ENCODE measurements at regions not wholly inside any gene's neighbourhood (a gene's known extent, or its start where the extent isn't known, plus 50 kb on each side); places are given as distances from the start of the nearest gene placed in this dataset.
"Not testable (repeated sequence)": the region's sequence is repeated elsewhere in the genome, so short reads cannot be mapped to it uniquely, and the experiment has no call there.

DNA sequence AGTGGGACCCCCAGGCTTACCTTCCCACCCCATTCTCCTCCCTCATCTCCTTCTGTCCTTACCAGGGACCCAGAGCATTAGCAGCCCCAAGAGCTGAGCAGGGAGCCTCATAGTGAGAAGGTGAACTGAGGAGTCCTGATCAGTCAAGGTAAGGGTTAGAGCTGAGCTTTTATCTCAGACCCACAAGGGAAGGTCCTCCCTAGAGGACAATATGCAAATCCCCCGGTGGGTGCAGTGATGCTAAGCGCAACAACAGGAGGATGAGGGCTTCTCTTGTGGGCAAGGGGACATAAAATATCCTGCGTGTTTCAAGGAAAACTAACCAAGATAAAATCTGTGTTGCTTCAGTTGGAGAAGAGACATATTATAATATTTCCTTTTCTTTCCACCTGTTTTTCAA lies 505.2 kb downstream of the RPIA start:
- not testable (repeated sequence) for ATAC-seq (replicated peaks); H3K4me3 Mint-ChIP-seq; DNase-seq; H3K4me1 Mint-ChIP-seq (ENCODE audit: low read depth in 2 of 2); H3K9me3 Mint-ChIP-seq; H3K27me3 Mint-ChIP-seq; H3K27ac Mint-ChIP-seq; H3K36me3 Mint-ChIP-seq (ENCODE audit: insufficient read depth)

DNA sequence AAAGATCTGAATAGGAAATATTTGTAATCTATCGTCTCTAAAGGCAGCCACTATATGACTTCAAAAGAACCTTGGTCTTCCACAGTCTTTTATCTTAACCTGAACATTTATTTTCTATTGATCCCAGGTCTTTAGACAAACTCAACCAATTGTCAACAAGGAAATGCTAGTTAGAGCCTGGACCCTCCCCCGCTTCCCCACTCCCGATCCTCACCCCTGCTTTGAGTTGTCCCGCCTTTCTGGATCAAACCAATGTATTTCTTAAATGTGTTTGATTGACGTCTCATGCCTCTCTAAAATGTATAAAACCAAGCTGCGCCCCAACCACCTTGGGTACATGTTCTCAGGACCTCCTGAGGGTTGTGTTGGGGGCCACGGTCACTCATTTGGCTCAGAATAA lies 506.6 kb downstream of the RPIA start:
- not testable (repeated sequence) for H3K4me1 Mint-ChIP-seq (ENCODE audit: low read depth in 2 of 2); H3K4me3 Mint-ChIP-seq; H3K9me3 Mint-ChIP-seq; H3K36me3 Mint-ChIP-seq (ENCODE audit: insufficient read depth); H3K27ac Mint-ChIP-seq; H3K27me3 Mint-ChIP-seq; DNase-seq; ATAC-seq (replicated peaks)

DNA sequence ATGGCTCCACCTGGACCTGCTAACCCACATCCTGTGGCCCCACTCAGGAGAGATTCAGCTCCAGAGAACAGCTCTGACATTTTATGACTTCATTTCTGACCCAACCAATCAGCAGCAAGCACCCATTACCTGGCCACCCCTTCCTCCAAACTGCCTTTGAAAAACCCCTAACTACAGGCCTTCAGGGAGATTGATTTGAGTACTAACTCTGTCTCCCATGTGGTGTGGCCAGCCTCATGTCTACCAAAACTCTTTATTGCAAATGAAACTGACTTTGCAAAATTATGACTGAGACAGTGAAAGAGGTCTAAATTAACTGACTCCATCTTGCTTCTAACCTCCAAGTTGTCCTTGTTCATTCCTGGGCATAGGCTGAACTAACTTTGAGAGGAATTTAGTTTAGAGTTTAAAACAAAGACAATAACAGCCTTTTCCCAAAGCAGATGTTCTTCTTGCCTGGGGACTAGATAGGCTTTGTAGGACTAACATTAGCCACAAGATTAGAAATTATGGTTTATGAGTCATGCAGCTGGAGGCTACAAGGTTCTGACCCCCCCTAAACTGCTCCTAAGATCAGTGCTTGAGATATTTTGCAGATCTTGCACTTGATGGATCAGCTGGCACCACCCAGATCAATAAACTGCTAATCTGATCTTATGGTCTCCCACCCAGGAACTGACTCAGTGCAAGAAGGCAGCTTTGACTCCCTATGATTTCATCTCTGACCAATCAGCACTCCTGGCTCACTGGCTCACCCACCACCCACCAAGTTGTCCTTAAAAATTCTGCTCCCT lies 508.2 kb downstream of the RPIA start:
- H3K27ac Mint-ChIP-seq; ATAC-seq (replicated peaks); H3K4me1 Mint-ChIP-seq (ENCODE audit: low read depth in 2 of 2); H3K9me3 Mint-ChIP-seq; H3K4me3 Mint-ChIP-seq; DNase-seq; H3K36me3 Mint-ChIP-seq (ENCODE audit: insufficient read depth); H3K27me3 Mint-ChIP-seq: not testable (repeated sequence)

DNA sequence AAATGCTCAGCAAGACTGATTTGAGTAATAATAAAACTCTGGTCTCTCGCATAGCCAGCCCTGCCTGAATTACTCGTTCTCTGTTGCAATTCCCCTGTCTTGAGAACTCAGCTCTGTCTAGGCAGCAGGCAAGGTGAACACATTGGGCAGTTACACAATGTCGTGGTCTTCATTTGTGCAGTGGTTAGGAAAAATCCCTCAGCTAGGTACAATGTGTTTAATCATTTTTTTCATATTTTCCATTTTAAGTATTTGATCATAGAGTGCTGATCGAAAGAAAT lies 508.7 kb downstream of the RPIA start:
- ATAC-seq (replicated peaks); H3K4me3 Mint-ChIP-seq: not testable (repeated sequence)

DNA sequence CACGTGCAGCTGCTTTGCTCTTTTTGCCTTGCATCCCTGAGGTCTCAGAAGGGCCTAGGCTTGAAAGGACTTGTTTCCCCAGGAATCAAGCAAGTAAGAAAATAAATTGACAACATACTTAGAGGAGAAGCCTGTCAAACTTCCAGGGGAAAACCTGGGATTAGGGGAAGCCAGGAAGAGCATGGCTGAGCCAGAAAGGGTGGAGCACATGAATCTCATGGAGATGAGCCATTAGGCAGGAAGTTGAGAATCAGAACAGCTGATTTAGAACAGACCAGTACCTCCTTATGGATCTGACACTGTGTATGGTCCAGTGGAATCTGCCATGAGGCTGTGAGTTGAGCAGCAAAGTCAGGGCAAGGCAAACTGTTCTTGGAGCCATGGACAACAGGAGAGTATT lies 511.0 kb downstream of the RPIA start:
- H3K9me3 Mint-ChIP-seq; H3K4me3 Mint-ChIP-seq; DNase-seq; H3K27me3 Mint-ChIP-seq; ATAC-seq (replicated peaks); H3K27ac Mint-ChIP-seq; H3K36me3 Mint-ChIP-seq (ENCODE audit: insufficient read depth); H3K4me1 Mint-ChIP-seq (ENCODE audit: low read depth in 2 of 2): not testable (repeated sequence)

More for the DNA sequence above, 508.7 kb downstream of the RPIA start:
- H3K36me3 Mint-ChIP-seq (ENCODE audit: insufficient read depth); DNase-seq; H3K4me1 Mint-ChIP-seq (ENCODE audit: low read depth in 2 of 2); H3K27me3 Mint-ChIP-seq; H3K9me3 Mint-ChIP-seq; H3K27ac Mint-ChIP-seq: not testable (repeated sequence)

DNA sequence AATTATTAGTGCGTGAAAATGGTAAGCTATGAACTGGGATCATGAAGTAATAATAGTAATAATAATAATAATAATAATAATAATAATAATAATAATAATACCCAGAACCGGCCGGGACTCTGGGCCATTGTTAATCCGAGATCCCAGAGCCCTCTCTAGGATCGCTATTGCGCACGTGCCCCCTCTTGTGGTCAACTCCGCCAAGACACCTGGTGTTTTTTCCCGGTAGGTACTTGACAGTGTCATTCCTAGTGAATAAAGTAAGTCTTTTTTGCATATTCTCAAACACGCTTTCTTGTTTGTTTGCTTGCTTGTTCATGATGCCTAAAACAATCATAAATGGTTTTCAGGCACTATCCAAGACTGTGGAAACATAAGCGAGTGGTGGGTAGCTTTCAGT lies 513.7 kb downstream of the RPIA start:
- H3K27ac Mint-ChIP-seq; H3K4me1 Mint-ChIP-seq (ENCODE audit: low read depth in 2 of 2); ATAC-seq (replicated peaks); H3K27me3 Mint-ChIP-seq; H3K4me3 Mint-ChIP-seq; H3K36me3 Mint-ChIP-seq (ENCODE audit: insufficient read depth); H3K9me3 Mint-ChIP-seq: not testable (repeated sequence)
- DNase-seq: peak in 1 of 3 experiments; percentile 1

DNA sequence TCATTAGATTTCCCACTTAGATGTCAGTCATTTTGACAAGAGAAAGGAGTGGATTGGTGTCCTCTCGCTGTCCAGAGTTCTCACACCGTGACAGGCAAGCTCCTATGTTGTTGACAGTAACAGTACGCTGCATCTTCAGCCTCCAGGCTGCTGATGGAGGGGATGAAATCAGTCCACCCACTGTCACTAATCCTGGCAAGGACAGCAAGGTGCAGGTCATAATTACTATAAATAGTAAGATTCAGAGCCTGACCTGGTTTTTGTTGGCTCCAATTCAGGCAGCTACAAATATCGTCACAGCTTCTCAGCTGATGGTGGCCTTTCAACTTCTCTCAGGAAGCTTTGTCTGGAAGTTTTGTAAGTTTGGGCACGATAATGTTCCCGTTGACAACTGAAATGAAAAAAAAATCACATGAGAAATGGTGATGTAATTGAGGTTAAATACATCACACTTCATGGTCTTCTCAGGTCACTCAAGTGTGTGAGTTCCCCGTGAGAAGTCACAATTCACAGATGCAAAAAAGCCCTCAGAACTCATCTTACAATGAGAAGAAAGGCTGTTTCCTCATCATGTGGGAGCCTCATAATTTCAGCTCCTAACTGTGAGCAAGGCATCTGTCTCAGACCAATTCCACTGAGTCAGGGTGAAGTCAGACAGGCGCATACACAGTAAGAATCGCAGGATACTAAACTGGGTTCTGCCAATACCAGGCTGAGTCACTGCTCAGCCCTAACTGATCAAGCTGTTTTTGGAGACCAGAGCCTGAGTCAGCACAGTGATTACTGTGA lies 516.9 kb downstream of the RPIA start:
- H3K27ac Mint-ChIP-seq; H3K4me1 Mint-ChIP-seq (ENCODE audit: low read depth in 2 of 2); H3K9me3 Mint-ChIP-seq; H3K27me3 Mint-ChIP-seq; DNase-seq; H3K4me3 Mint-ChIP-seq; ATAC-seq (replicated peaks); H3K36me3 Mint-ChIP-seq (ENCODE audit: insufficient read depth): not testable (repeated sequence)

DNA sequence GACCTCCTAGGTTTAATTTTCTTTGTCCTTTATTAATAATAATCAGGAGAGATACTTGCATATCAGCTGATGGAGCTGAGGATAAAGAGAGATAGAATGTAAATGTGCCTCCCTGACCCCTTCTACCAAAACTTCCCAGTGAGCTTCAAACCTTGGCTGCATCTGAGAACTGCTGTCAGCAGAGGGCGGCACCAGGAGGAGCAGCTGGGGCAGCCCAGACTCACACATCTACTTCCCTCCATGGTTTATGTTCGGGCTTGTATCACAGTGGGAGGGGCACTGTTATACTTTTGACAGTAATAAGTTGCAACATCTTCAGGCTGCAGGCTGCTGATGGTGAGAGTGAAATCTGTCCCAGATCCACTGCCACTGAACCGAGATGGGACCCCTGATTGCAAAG lies 521.7 kb downstream of the RPIA start:
- not testable (repeated sequence) for H3K4me1 Mint-ChIP-seq (ENCODE audit: low read depth in 2 of 2); H3K36me3 Mint-ChIP-seq (ENCODE audit: insufficient read depth); ATAC-seq (replicated peaks); H3K9me3 Mint-ChIP-seq; H3K27ac Mint-ChIP-seq; H3K27me3 Mint-ChIP-seq; DNase-seq; H3K4me3 Mint-ChIP-seq

DNA sequence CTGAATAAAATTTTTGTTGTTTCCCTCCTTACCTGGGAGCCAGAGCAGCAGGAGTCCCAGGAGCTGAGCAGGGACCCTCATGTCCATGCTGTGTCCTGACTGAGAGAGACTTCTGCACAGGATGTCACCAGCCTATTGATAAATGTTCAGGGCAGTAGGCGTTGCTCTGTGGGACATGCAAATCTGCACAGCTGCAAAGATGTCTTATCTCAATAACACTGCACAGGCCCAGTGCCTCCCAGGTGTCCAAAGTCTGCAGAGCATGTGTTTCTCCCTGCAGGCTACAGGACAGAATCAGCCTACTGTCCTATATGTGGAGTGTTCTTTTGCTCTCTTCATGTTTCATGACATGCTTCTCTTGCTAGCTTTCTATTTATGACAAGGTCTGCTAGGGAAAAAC lies 522.3 kb downstream of the RPIA start:
- not testable (repeated sequence) for H3K36me3 Mint-ChIP-seq (ENCODE audit: insufficient read depth); H3K4me3 Mint-ChIP-seq

DNA sequence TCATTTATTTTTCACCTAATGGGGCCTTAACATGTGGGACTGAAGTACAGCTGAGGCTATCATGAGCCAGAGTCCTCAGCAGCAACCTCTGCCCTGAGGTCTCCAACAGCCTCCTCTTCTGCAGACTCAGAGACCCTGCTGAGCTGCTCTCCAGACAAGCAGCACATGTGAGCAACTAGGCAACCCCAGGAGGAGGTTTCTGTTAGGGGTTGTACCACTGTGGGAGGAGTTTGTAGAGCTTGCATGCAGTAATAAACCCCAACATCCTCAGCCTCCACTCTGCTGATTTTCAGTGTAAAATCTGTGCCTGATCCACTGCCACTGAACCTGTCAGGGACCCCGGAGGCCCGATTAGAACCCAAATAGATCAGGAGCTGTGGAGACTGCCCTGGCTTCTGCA lies 530.0 kb downstream of the RPIA start:
- H3K27me3 Mint-ChIP-seq; H3K4me3 Mint-ChIP-seq; H3K36me3 Mint-ChIP-seq (ENCODE audit: insufficient read depth); H3K4me1 Mint-ChIP-seq (ENCODE audit: low read depth in 2 of 2); DNase-seq; ATAC-seq (replicated peaks); H3K27ac Mint-ChIP-seq; H3K9me3 Mint-ChIP-seq: not testable (repeated sequence)

More for the DNA sequence above, 522.3 kb downstream of the RPIA start:
- not testable (repeated sequence) for DNase-seq; H3K27me3 Mint-ChIP-seq; H3K9me3 Mint-ChIP-seq; ATAC-seq (replicated peaks); H3K27ac Mint-ChIP-seq; H3K4me1 Mint-ChIP-seq (ENCODE audit: low read depth in 2 of 2)

DNA sequence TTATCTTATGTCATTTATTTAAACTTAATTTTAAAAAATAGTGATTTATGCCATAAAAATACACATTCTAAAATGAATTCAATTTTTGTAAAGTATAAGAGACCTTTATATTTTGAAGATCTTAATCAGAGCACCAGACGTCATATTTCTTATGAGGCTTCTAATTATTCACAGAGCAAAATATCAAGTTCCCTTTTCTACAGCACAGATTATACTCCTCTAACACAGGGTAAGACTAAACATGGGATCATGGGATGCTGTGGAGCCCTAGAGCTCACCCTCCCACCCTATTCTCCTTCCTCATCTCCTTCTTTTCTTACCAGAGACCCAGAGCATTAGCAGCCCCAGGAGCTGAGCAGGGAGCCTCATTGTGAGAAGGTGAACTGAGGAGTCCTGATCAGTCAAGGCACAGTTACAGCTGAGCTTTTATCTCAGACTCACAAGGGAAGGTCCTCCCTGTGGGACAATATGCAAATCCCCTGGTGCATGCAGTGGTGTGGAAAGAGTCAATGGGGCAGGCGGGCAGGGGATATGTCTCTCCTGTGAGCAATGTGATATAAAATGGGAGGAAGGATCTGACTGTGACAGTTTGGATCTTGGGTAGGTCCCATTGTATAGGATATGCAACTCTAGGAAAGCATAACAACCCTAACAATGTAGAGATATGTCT lies 530.7 kb downstream of the RPIA start:
- H3K4me1 Mint-ChIP-seq (ENCODE audit: low read depth in 2 of 2); H3K4me3 Mint-ChIP-seq; DNase-seq; H3K9me3 Mint-ChIP-seq; ATAC-seq (replicated peaks); H3K36me3 Mint-ChIP-seq (ENCODE audit: insufficient read depth); H3K27me3 Mint-ChIP-seq; H3K27ac Mint-ChIP-seq: not testable (repeated sequence)

DNA sequence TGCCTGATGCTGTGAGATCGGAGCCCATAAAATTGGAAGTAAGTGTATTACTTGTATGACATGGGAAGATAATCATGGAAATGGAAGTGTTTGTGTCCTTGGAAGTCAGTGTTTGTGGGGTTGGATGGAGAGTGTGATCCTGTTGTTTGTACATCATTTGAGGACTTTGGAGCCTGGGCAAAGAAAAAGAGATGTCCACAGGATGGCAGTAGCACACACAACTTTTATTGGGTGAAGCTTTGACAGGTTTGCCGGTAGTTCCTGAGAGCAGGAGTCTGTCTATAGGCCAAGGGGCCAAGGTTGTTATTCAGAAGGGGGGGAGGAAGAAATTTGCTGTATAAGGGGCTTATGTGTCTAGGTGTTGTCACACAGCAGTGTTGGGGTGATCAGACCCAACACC lies 533.3 kb downstream of the RPIA start:
- not testable (repeated sequence) for H3K36me3 Mint-ChIP-seq (ENCODE audit: insufficient read depth); H3K4me1 Mint-ChIP-seq (ENCODE audit: low read depth in 2 of 2); ATAC-seq (replicated peaks); H3K4me3 Mint-ChIP-seq; H3K27ac Mint-ChIP-seq; H3K27me3 Mint-ChIP-seq; H3K9me3 Mint-ChIP-seq; DNase-seq

DNA sequence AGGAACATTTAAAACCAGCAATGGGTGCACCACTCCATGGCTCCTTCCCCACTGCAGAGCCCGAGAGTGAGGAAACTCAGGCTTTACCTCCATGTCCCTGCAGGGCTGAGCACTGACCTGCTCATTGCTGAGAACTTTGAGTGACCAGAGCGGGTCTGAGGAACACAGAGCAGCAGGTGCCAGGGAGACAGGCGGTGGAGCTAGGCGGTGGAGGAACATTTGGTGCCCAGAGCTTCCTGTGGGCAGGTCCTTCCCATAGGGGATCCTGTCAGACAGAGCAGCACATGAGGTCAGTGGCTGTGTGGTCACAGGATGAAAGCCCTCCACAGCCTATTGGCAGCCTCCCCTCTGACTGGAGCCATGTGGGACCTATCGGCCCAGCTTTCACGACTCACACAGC lies 538.5 kb downstream of the RPIA start:
- not testable (repeated sequence) for H3K27ac Mint-ChIP-seq; H3K4me3 Mint-ChIP-seq; H3K27me3 Mint-ChIP-seq; H3K4me1 Mint-ChIP-seq (ENCODE audit: low read depth in 2 of 2); H3K9me3 Mint-ChIP-seq; H3K36me3 Mint-ChIP-seq (ENCODE audit: insufficient read depth); ATAC-seq (replicated peaks); DNase-seq

DNA sequence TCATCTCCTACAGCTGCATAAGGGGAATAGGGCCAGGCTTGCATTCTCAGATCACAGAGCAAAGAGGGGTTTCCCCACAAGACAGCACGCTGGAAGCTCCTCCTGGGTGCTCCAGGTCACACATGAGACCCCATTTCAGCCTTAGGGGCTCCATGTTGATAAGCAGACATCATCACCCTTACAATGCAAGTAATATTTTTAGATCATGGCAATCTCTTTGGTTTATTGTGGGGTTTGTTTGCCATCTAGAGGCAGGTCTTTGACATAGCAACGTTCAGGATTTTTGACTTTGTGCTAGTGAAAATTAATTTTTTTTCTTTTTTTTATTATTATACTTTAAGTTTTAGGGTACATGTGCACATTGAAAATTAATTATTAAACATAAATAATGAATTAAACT lies 539.8 kb downstream of the RPIA start:
- ATAC-seq (replicated peaks); DNase-seq; H3K4me3 Mint-ChIP-seq; H3K36me3 Mint-ChIP-seq (ENCODE audit: insufficient read depth); H3K27me3 Mint-ChIP-seq; H3K9me3 Mint-ChIP-seq; H3K27ac Mint-ChIP-seq; H3K4me1 Mint-ChIP-seq (ENCODE audit: low read depth in 2 of 2): not testable (repeated sequence)
